ENCODE measurements at regions not wholly inside any gene's neighbourhood (a gene's known extent, or its start where the extent isn't known, plus 50 kb on each side); places are given as distances from the start of the nearest gene placed in this dataset.

DNA sequence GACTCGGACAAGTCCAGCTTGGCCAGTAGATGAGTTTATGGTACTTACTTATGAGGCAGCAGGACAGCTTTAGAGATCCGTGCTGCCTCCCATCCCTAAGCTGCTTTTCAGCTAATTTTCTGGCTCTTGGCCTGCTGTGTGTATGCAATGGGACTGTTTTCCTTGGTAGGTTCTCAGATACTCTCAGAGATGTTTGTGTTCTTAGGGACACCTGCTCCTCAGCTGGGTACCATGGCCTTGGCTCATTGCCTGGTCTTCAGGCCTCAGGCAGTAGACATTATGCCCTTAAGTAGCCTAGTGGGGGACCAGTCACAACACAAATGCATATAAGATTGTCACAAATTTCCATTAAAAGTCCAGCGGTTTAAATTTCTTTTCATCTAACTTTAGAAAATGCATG is 688.0 kb downstream of the PCDH7 start:
- Mint-ChIP-seq H3K4me3 (no peak overlapping the region), H3K9me3 (ENCODE audit: low read depth) (peaks cover 5% of the 10 kb centered on the region), H3K36me3 (no peaks in the 10 kb centered on the region), H3K27me3 (no peaks in the 10 kb centered on the region), H3K27ac (no peak overlapping the region), H3K4me1 (no peaks in the 10 kb centered on the region)
- DNase-seq: no peak
- CTCF ChIA-PET: no interaction called here
- ATAC-seq: no peak

DNA sequence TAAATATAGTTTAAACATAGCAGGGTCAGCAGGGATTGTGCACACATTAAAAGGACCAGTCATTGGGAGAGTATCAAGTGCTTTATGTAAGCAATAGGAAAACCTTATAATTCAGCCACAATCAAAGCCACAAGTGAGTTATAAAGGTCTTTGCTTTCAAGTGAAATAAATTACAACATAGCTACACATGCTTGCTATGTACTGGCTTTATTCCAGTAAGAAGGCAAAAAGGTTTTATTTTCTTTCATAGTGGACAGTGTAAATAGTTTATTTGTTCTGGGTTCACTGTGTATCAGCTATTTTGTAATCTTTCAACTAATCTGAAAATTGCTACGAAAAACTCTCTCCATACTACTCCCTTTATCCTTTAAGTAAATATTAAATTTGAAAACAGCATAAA is 691.4 kb downstream of the PCDH7 start:
- Mint-ChIP-seq H3K27me3 (no peaks in the 10 kb centered on the region), H3K9me3 (ENCODE audit: low read depth) (peaks cover 3% of the 10 kb centered on the region), H3K27ac (no peak overlapping the region), H3K4me1 (no peaks in the 10 kb centered on the region), H3K4me3 (no peak overlapping the region), H3K36me3 (no peaks in the 10 kb centered on the region)
- DNase-seq: no peak
- CTCF ChIA-PET: no interaction called here
- ATAC-seq: no peak

DNA sequence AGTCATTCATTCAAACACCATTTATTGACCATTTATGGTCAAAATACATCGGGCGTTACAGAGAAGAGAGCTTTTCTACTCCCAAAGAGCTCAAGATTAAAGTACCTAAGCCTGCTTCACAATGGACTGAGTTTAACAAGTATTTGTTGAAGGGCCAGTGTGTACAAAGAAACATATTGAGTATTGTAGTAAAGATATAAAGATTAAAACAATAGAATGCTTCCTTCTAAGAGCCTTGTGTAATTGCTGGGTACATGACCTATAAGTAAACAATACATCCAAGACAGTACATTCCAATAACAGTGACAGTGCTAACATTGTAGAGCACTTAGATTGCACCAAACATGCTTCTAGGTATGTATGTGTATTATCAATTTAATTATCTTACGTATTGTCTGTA is 695.5 kb downstream of the PCDH7 start:
- Mint-ChIP-seq H3K27me3 (no peaks in the 10 kb centered on the region), H3K27ac (no peak overlapping the region), H3K4me1 (no peaks in the 10 kb centered on the region)

DNA sequence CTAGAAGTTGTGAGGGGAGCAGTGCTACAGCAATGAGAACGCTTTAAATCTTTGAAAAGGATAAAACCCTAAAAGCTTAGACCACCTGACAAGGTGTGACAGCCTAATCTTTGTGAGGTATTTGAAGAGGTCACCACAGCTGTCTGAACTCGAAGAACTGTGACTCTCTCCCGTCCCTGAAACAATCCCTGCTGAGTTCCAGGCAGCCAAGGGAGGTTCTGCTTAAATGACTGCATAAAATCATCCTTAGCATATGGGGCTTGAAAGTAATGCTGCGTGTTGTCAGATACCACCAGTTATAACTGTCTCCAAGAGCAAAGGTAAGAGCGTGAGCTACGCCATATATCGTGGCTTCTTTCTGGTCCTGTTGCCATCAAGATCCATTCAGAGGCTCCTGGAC is 696.3 kb downstream of the PCDH7 start:
- no peak for DNase-seq
- Mint-ChIP-seq H3K4me1 (no peaks in the 10 kb centered on the region), H3K27me3 (no peaks in the 10 kb centered on the region), H3K9me3 (ENCODE audit: low read depth) (no peaks in the 10 kb centered on the region), H3K4me3 (no peak overlapping the region), H3K36me3 (no peaks in the 10 kb centered on the region), H3K27ac (no peak overlapping the region)
- CTCF ChIA-PET: no interaction called here
- ATAC-seq: no peak

More for the DNA sequence above, 695.5 kb downstream of the PCDH7 start:
- DNase-seq: no peak
- H3K36me3 Mint-ChIP-seq: no peaks in the 10 kb centered on the region
- no peak for ATAC-seq
- CTCF ChIA-PET: no interaction called here
- H3K9me3 Mint-ChIP-seq (ENCODE audit: low read depth): no peaks in the 10 kb centered on the region
- no peak overlapping the region for H3K4me3 Mint-ChIP-seq

DNA sequence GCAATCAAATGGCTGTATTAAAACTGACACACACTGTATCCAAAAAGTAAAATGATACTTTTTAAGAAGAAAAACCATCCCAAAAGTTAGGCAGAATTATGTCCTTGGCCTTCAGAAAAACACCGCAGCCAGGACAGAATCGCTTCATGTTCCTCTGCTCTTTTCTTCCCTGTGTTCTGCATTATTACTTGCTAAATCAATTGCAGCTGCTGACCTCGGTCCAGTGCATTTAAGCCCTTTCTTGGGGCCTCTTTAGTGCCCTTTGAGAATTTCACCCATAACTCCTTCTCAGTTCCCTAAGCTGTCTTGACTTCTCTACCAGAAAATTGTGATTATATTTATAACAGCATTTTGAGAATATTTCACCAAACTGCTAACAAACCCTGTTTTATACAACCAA is 696.9 kb downstream of the PCDH7 start:
- Mint-ChIP-seq H3K9me3 (ENCODE audit: low read depth) (no peaks in the 10 kb centered on the region), H3K4me3 (no peak overlapping the region), H3K4me1 (no peaks in the 10 kb centered on the region), H3K36me3 (no peaks in the 10 kb centered on the region), H3K27ac (no peak overlapping the region), H3K27me3 (no peaks in the 10 kb centered on the region)
- ATAC-seq (no peak), DNase-seq (no peak)
- CTCF ChIA-PET: no interaction called here

DNA sequence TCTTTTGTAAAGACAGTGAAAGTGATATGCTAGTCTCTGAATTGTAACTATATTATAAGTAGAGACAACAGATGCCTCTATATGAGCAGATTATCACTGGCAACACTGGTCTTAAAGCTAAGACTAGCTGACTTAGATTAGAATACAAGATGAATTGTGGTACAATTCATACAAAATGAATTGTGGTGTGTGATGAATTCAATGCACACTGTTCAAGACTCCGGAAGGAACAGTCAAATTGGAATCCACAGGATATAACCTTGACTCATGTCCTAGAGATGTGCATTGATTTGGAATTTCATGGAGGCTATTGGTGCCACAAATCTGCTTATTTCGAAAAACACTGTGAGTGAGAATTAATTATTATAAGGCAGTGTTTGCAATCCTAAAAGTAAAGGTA is 701.8 kb downstream of the PCDH7 start:
- ATAC-seq: no peak
- Mint-ChIP-seq H3K4me3 (no peak overlapping the region), H3K27me3 (no peaks in the 10 kb centered on the region)

DNA sequence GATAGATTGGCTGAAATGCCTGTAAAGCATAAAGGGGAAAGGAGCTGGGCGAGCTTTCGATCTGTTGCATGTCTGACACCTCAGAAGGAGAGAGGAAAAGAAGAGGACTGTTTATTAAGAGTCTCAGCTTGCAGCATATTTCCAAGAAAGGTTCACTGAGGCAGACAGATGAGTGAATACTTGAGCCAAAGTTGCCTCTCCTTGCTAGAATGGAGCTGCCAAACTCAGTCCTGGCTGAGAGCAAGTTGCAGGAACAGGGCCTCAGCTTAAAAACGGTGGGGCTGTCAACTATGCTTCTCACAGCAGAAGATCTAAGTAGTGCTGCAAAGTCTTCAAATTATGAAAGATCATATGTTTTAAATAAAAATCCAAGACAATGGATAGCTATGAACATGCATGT is 707.5 kb downstream of the PCDH7 start:
- Mint-ChIP-seq H3K4me3 (no peak overlapping the region), H3K36me3 (no peaks in the 10 kb centered on the region), H3K27ac (no peak overlapping the region), H3K9me3 (ENCODE audit: low read depth) (peaks cover 2% of the 10 kb centered on the region), H3K4me1 (no peaks in the 10 kb centered on the region), H3K27me3 (no peaks in the 10 kb centered on the region)
- no peak for ATAC-seq
- CTCF ChIA-PET: no interaction called here
- no peak for DNase-seq

More for the DNA sequence above, 701.8 kb downstream of the PCDH7 start:
- Mint-ChIP-seq H3K4me1 (no peaks in the 10 kb centered on the region), H3K9me3 (ENCODE audit: low read depth) (no peaks in the 10 kb centered on the region), H3K27ac (no peak overlapping the region), H3K36me3 (no peaks in the 10 kb centered on the region)
- DNase-seq: no peak
- CTCF ChIA-PET: no interaction called here

DNA sequence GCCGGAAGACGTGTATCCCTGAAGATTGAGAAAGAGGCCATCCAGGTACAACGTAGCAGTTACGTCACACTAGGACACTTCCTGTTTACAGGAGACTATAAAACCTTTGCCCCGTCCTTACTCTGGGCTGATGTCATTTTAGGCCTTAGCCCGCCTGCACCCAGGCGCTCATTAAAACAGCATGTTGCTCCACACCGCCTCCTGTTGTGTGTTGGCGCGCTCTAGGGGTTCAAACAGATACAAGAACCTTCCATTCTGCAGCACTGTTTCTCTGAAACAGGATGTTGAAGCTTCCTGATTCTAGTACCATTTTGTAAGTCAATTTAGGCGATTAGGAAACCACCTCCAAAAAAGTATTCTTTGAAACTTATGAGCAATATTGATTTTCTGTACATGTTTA is 722.1 kb downstream of the PCDH7 start:
- H3K4me1 Mint-ChIP-seq: no peaks in the 10 kb centered on the region
- no peak overlapping the region for H3K27ac Mint-ChIP-seq
- CTCF ChIA-PET: no interaction called here
- H3K36me3 Mint-ChIP-seq: no peaks in the 10 kb centered on the region
- H3K27me3 Mint-ChIP-seq: no peaks in the 10 kb centered on the region
- DNase-seq (no peak), ATAC-seq (no peak)
- H3K4me3 Mint-ChIP-seq: no peak overlapping the region
- no peaks in the 10 kb centered on the region for H3K9me3 Mint-ChIP-seq (ENCODE audit: low read depth)

DNA sequence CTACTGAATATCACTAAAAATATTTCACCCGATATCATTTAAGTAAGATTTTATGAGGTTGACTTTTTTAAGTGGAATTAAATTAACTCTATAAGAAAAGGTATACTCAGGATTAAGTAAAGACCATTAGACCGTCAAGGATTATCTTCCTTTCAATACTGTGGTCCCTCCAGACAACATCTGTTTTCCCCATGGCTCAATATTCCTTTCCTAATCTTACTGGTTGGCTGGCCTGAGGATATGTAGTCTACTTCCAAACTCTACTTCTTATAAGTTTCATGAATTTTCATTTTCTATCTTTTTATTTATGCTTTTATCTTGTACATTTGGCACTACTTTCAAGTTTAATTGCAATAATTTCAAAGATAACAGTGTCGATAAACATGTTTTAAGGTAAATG is 725.4 kb downstream of the PCDH7 start:
- CTCF ChIA-PET: no interaction called here
- no peaks in the 10 kb centered on the region for H3K36me3 Mint-ChIP-seq
- peaks cover 2% of the 10 kb centered on the region for H3K9me3 Mint-ChIP-seq (ENCODE audit: low read depth)
- H3K27ac Mint-ChIP-seq: no peak overlapping the region
- H3K4me3 Mint-ChIP-seq: no peak overlapping the region
- no peak for ATAC-seq
- DNase-seq: no peak
- H3K27me3 Mint-ChIP-seq: no peaks in the 10 kb centered on the region
- H3K4me1 Mint-ChIP-seq: no peaks in the 10 kb centered on the region

DNA sequence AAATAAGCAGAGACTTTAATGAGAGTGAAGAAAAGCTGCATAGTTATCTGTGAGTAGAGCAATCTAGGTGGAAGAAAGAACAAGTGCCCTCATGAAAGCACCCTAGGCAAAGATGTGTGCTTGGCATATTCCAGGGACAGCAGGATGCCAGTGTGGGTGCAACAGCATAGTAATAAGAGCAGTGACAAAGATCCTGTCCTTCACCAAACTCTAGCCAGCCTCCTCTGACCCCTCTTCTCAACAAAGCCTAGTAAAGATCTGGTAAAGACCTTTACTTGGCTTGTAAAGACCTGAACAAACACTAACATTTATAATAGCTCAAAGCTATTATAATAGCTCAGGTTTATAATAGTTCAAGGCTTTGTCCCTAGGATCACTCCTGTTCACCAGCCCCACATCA is 735.4 kb downstream of the PCDH7 start:
- Mint-ChIP-seq H3K4me3 (no peak overlapping the region), H3K9me3 (ENCODE audit: low read depth) (peaks cover 2% of the 10 kb centered on the region), H3K36me3 (no peaks in the 10 kb centered on the region), H3K4me1 (no peaks in the 10 kb centered on the region), H3K27ac (no peak overlapping the region), H3K27me3 (no peaks in the 10 kb centered on the region)
- no peak for ATAC-seq
- no peak for DNase-seq
- CTCF ChIA-PET: no interaction called here

DNA sequence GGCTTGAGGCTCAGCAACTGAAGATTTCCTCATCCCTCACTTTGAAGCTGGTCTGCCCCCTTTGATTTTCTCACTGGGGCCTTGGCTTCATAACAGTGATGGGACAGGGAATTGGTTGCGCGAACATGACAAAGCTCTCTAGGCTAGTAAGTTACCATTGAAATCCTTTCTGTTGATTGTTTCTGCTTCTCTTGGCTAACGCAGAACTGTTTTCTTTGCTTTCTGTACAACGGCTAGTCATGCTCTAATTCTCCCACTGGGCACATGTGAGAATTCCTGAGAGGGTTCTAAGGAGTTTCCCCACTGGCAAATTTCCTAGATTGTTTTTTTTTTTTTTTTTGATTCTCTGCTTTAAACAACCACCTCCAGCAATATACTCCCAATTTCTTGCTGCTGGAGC is 738.6 kb downstream of the PCDH7 start:
- H3K27me3 Mint-ChIP-seq: no peaks in the 10 kb centered on the region
- DNase-seq (no peak), ATAC-seq (no peak)
- no peak overlapping the region for H3K27ac Mint-ChIP-seq
- CTCF ChIA-PET: no interaction called here
- H3K4me3 Mint-ChIP-seq: no peak overlapping the region
- H3K9me3 Mint-ChIP-seq (ENCODE audit: low read depth): peaks cover 6% of the 10 kb centered on the region
- no peaks in the 10 kb centered on the region for H3K4me1 Mint-ChIP-seq
- no peaks in the 10 kb centered on the region for H3K36me3 Mint-ChIP-seq

DNA sequence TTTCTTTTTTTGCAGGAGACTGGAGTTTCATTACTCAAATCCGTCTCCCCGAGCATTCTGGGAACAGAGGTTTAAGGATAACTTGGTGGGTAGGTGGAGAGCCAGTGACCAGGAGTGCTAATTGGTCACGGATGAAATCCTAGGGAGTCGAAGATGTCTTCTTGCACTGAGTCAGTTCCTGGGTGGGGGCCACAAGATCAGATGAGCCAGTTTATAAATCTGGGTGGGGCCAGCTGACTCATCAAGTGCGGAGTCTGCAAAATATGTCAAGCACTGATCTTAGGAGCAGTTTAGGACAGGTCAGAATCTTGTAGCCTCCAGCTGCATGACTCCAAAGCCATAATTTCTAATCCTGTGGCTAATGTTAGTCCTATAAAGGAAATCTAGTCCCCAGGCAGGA is 741.3 kb downstream of the PCDH7 start:
- Mint-ChIP-seq H3K4me1 (no peaks in the 10 kb centered on the region), H3K36me3 (no peaks in the 10 kb centered on the region), H3K4me3 (no peak overlapping the region), H3K9me3 (ENCODE audit: low read depth) (peaks cover 6% of the 10 kb centered on the region), H3K27ac (no peak overlapping the region), H3K27me3 (no peaks in the 10 kb centered on the region)
- ATAC-seq: no peak
- CTCF ChIA-PET: no interaction called here
- no peak for DNase-seq

DNA sequence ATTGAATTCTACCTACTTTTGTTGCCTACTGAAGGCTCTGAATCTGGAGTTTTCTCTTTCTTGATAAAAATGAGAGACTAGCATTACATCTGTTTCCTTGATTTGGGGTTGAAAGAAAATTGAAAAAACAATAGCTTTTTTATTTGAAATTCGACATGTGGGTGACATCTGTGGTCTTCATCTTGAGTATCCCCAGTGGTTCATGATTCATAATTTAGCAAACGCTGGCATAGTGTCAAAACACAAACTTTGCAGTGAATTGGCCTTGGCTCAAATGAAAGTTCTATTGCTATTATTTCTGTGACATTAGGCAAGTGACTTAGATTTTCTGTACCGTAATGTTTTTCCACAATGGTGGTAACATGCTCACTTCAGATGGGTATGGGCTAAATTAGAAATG is 747.6 kb downstream of the PCDH7 start:
- no peaks in the 10 kb centered on the region for H3K27me3 Mint-ChIP-seq
- H3K9me3 Mint-ChIP-seq (ENCODE audit: low read depth): peaks cover 7% of the 10 kb centered on the region
- no peaks in the 10 kb centered on the region for H3K36me3 Mint-ChIP-seq
- no peak for DNase-seq
- H3K4me3 Mint-ChIP-seq: no peak overlapping the region
- ATAC-seq: no peak
- CTCF ChIA-PET: no interaction called here
- no peaks in the 10 kb centered on the region for H3K4me1 Mint-ChIP-seq
- no peak overlapping the region for H3K27ac Mint-ChIP-seq

DNA sequence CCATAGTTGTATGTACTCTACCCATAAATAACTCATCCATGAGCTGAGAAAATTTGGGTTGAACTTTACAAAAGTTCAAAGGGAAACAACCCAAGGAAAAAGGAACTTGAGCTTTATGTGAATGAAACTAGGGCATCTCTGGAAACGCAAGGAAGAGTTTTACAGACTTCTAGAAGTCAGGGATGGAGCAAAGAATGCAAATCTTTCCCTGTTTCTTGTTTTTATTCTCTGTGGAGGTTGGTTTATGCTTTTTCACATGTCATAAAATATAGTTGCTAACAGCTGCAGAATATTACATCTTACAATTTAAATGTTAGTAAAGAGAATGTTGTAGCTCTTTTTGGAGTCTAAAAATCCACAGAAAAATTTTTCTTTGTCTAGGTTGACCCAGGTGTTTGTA is 754.1 kb downstream of the PCDH7 start:
- H3K4me1 Mint-ChIP-seq: no peaks in the 10 kb centered on the region
- H3K36me3 Mint-ChIP-seq: no peaks in the 10 kb centered on the region
- no peaks in the 10 kb centered on the region for H3K27me3 Mint-ChIP-seq
- no peak overlapping the region for H3K27ac Mint-ChIP-seq
- no peak overlapping the region for H3K4me3 Mint-ChIP-seq
- peaks cover 3% of the 10 kb centered on the region for H3K9me3 Mint-ChIP-seq (ENCODE audit: low read depth)
- DNase-seq (no peak), ATAC-seq (no peak)
- CTCF ChIA-PET: no interaction called here

DNA sequence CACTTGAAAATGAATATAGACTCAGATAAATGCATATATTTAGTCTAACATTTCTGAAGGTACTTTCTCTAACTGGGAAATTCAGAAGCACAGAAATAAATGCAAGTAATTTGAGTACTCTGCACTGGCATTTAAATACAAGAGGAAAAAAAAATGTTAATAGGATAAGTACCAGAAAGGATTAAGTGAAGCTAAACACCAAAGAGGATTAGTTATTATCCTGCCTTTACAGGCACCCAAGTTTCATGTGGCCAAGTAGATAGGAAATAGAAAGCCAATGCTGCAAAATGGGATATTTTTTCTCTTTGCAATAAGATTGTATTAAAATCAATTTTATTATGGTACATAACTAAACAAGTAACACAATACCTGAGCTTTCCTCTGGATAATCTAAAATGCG is 762.5 kb downstream of the PCDH7 start:
- DNase-seq: no peak
- H3K4me1 Mint-ChIP-seq: no peaks in the 10 kb centered on the region
- H3K27ac Mint-ChIP-seq: no peak overlapping the region
- H3K27me3 Mint-ChIP-seq: no peaks in the 10 kb centered on the region
- H3K4me3 Mint-ChIP-seq: no peak overlapping the region
- H3K9me3 Mint-ChIP-seq (ENCODE audit: low read depth): no peaks in the 10 kb centered on the region
- CTCF ChIA-PET: no interaction called here
- no peak for ATAC-seq
- no peaks in the 10 kb centered on the region for H3K36me3 Mint-ChIP-seq
